ENCODE measurements at regions not wholly inside any gene's neighbourhood (a gene's known extent, or its start where the extent isn't known, plus 50 kb on each side); places are given as distances from the start of the nearest gene placed in this dataset.
A peak's percentile ranks its signal among the peaks of the same experiment; 100 is the strongest.

- peak; percentile 48; the same call in 1 of the 2 replicates for TF ChIP-seq NFIC (IDR thresholded peaks at IDR 0.05; ENCODE audit: borderline replicate concordance)
- TF ChIP-seq, protein P1, sequence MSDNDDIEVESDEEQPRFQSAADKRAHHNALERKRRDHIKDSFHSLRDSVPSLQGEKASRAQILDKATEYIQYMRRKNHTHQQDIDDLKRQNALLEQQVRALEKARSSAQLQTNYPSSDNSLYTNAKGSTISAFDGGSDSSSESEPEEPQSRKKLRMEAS (IDR thresholded peaks at IDR 0.05; ENCODE audit: low read depth), result no peak
- no peak for TF ChIP-seq GATA2 (CRISPR knock-in tag; IDR thresholded peaks at IDR 0.05)
- TF ChIP-seq ELF1 (IDR thresholded peaks at IDR 0.05), result no peak
- TF ChIP-seq CHD2 (IDR thresholded peaks at IDR 0.05; ENCODE audit: low read length, partially characterized antibody), result peak; percentile 58
- peak; percentile 75; the same call in 1 of the 2 replicates for TF ChIP-seq RCOR1 (IDR thresholded peaks at IDR 0.05; ENCODE audit: low read length)
- TF ChIP-seq EP300 (IDR thresholded peaks at IDR 0.05; ENCODE audit: borderline replicate concordance in 1 of 2, low read depth in 1 of 2, low read length in 1 of 2), result peak in 1 of 2 experiments; percentile 40; a peak in 1 of 4 replicates
- TF ChIP-seq MXI1 (IDR thresholded peaks at IDR 0.05; ENCODE audit: low read depth, low read length), result no peak
- Histone ChIP-seq H2AFZ (ENCODE audit: low read depth) (no peak overlapping the region), H3F3A (replicated peaks; ENCODE audit: insufficient read depth) (no peaks in the 10 kb centered on the region), H3K4me3 (ENCODE audit: low read depth in 2 of 2, low read length in 1 of 2) (no peak overlapping the region), H3K36me3 (replicated peaks in 1 of 2; ENCODE audit: control insufficient read depth in 1 of 2, insufficient read depth in 2 of 2, low read length in 1 of 2) (no peaks in the 10 kb centered on the region), H3K27me3 (ENCODE audit: insufficient read depth) (no peaks in the 10 kb centered on the region), H3K9ac (no peak overlapping the region), H4K20me1 (ENCODE audit: insufficient read depth) (no peaks in the 10 kb centered on the region), H3K4me1 (ENCODE audit: control insufficient read depth in 1 of 2, insufficient read depth in 2 of 2, low read depth in 1 of 2, low read length in 1 of 2) (peaks cover 0 to 46% of the 10 kb centered on the region in 2 experiments; a peak in 1 of 4 replicates), H3K4me2 (no peak overlapping the region), H3K27ac (ENCODE audit: low read depth in 2 of 2, low read length in 1 of 2) (peak overlapping the region in 1 of 2 experiments; percentile 71; a peak in 2 of 4 replicates), H3K9me3 (no peaks in the 10 kb centered on the region), H3K79me2 (ENCODE audit: insufficient read depth) (no peaks in the 10 kb centered on the region), H3K9me2 (no peaks in the 10 kb centered on the region)
- peak; percentile 51 for DNase-seq
- 50% methylated on average over 6 of the region's 9 CpGs for WGBS (ENCODE audit: low lambda C conversion rate)
- ChIA-PET CTCF (interaction anchor here (1.2 to 1.4 kb wide), 2 partner anchors 10 to 577 kb away, joined by 3 to 7 read pairs; no protein-coding TSS in a partner anchor), POLR2A (no interaction called here)
Measured at GRCh38 chr3:72245183-72245811, 460.3 kb upstream of the PROK2 start.

DNA sequence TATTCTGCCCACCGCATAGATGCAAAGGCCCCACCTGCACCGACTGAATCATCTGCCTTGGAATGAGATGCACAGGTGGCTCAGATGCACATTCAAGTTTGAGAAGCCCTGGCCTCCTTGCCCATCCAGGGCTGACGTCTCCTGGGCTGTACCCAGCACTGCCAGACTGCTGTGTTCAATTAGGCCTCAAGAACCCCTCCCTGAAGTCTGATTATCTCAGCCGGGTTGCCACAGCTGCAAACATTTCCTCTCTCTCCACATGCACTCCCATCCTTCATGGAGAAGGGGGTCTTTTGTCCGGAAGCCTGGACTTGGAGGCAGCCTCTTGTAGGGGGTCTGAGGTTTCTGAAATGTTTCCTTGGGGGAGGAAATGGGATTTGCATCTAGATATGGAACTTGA lies 459.4 kb upstream of the PROK2 start:
- no peak overlapping the region for H3K4me2 ChIP-seq
- CTCF ChIA-PET, result interaction anchor here (1.2 to 1.4 kb wide), 3 partner anchors 11 to 578 kb away, joined by 3 to 7 read pairs (median 3); no protein-coding TSS in a partner anchor
- TF ChIP-seq CTCF (IDR thresholded peaks at IDR 0.05), result no peak
- TF ChIP-seq FOXM1 (IDR thresholded peaks at IDR 0.05; ENCODE audit: low read depth), result no peak
- TF ChIP-seq, protein P2, sequence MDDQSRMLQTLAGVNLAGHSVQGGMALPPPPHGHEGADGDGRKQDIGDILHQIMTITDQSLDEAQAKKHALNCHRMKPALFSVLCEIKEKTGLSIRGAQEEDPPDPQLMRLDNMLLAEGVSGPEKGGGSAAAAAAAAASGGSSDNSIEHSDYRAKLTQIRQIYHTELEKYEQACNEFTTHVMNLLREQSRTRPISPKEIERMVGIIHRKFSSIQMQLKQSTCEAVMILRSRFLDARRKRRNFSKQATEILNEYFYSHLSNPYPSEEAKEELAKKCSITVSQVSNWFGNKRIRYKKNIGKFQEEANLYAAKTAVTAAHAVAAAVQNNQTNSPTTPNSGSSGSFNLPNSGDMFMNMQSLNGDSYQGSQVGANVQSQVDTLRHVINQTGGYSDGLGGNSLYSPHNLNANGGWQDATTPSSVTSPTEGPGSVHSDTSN (IDR thresholded peaks at IDR 0.05), result no peak
- no peak for TF ChIP-seq YY1 (IDR thresholded peaks at IDR 0.05; ENCODE audit: low read depth)
- TF ChIP-seq TAF1 (IDR thresholded peaks at IDR 0.05; ENCODE audit: borderline replicate concordance, low read depth, low read length), result no peak
- TF ChIP-seq ZBTB33 (IDR thresholded peaks at IDR 0.05; ENCODE audit: borderline replicate concordance, low read depth), result no peak
- TF ChIP-seq FOSL2 (IDR thresholded peaks at IDR 0.05; ENCODE audit: borderline replicate concordance, low read depth), result no peak
- no peak for TF ChIP-seq EP300 (IDR thresholded peaks at IDR 0.05; ENCODE audit: borderline replicate concordance in 1 of 2, low read depth in 1 of 2, low read length in 1 of 2)
- no peak for TF ChIP-seq SIN3A (IDR thresholded peaks at IDR 0.05; ENCODE audit: borderline replicate concordance, low read depth, low read length)
- TF ChIP-seq USF2 (IDR thresholded peaks at IDR 0.05; ENCODE audit: borderline replicate concordance, low read depth, low read length), result no peak
- TF ChIP-seq GABPA (IDR thresholded peaks at IDR 0.05; ENCODE audit: low read depth), result no peak

More for the DNA sequence above, 459.4 kb upstream of the PROK2 start:
- no peaks in the 10 kb centered on the region for H3K79me2 ChIP-seq (ENCODE audit: insufficient read depth)
- H3K9me2 ChIP-seq, result no peaks in the 10 kb centered on the region
- H3K36me3 ChIP-seq (replicated peaks in 1 of 2; ENCODE audit: control insufficient read depth in 1 of 2, insufficient read depth in 2 of 2, low read length in 1 of 2), result no peaks in the 10 kb centered on the region
- 61% methylated on average over 5 of the region's 5 CpGs for WGBS (ENCODE audit: low lambda C conversion rate)
- H3K27me3 ChIP-seq (ENCODE audit: insufficient read depth), result no peaks in the 10 kb centered on the region
- no peak overlapping the region for H3K9ac ChIP-seq
- no peak overlapping the region for H2AFZ ChIP-seq (ENCODE audit: low read depth)
- no peaks in the 10 kb centered on the region for H3K9me3 ChIP-seq
- DNase-seq, result peak; percentile 37
- peak overlapping the region in 1 of 2 experiments; percentile 71; a peak in 1 of 4 replicates for H3K27ac ChIP-seq (ENCODE audit: low read depth in 2 of 2, low read length in 1 of 2)
- H3F3A ChIP-seq (replicated peaks; ENCODE audit: insufficient read depth), result no peaks in the 10 kb centered on the region
- POLR2A ChIA-PET, result no interaction called here
- no peaks in the 10 kb centered on the region for H4K20me1 ChIP-seq (ENCODE audit: insufficient read depth)
- peaks cover 0 to 46% of the 10 kb centered on the region in 2 experiments; a peak in 1 of 4 replicates for H3K4me1 ChIP-seq (ENCODE audit: control insufficient read depth in 1 of 2, insufficient read depth in 2 of 2, low read depth in 1 of 2, low read length in 1 of 2)
- H3K4me3 ChIP-seq (ENCODE audit: low read depth in 2 of 2, low read length in 1 of 2), result no peak overlapping the region
